Loucy (cell line): ENCODE measurements at regions not wholly inside any gene's neighbourhood (a gene's known extent, or its start where the extent isn't known, plus 50 kb on each side); places are given as distances from the start of the nearest gene placed in this dataset.

Experiments used
- EZH2phosphoT487 ChIP-seq: fragments of 200-600 bp; IDR thresholded peaks from 2 replicates; pipeline ENCODE4 v1.6.1; 2018; ENCODE audit warnings: antibody characterized with exemption, mild to moderate bottlenecking, moderate library complexity, borderline replicate concordance
- TF ChIP-seq, protein P1 (sequence below): fragments of 200-600 bp; sonication (generic); conservative IDR thresholded peaks from 2 replicates; pipeline ENCODE4 v1.5.1; 2014; ENCODE audit warnings: mild to moderate bottlenecking, antibody characterized with exemption, low read length

DNA sequence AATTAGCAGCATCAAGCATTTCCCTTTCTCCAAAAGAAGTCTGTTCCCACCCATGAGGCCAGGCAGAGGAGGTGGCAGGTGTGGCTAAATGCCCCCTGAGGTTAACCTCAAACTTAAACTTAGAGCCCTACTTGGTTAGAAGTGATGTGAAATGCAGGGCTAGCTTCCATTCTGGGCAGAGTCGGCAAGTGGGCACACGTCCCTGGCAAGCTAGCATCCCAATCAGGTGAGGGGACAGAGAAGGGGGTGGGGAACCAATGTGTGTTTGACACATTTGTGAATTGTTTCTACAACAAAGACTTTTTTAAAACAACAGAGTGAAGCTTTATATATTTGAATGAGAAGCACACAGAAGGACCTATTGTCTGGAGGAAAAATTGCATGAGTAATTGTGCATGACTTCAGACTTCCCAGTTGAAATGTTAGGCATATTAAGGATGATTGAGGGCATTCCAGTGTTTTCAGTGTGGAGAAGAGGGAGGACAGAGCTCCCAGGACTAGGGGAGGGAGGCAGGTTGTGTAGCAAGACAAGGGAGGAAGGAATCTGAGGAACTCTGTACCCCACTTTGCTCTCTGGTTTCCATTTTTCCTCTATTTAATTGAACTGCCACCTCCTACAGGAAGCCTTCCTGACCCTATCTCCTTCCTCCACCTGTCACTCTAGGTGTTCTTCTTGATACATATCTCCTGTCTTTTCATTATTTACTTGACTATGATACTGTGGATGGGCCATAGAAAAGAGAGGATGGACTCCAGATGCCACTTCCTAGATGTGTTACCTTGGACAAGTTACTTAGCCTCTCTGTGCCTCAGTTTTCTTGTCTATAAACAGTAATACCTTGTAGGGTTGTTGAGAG, 83.3 kb upstream of the PICALM start:
- TF ChIP-seq, protein P1, sequence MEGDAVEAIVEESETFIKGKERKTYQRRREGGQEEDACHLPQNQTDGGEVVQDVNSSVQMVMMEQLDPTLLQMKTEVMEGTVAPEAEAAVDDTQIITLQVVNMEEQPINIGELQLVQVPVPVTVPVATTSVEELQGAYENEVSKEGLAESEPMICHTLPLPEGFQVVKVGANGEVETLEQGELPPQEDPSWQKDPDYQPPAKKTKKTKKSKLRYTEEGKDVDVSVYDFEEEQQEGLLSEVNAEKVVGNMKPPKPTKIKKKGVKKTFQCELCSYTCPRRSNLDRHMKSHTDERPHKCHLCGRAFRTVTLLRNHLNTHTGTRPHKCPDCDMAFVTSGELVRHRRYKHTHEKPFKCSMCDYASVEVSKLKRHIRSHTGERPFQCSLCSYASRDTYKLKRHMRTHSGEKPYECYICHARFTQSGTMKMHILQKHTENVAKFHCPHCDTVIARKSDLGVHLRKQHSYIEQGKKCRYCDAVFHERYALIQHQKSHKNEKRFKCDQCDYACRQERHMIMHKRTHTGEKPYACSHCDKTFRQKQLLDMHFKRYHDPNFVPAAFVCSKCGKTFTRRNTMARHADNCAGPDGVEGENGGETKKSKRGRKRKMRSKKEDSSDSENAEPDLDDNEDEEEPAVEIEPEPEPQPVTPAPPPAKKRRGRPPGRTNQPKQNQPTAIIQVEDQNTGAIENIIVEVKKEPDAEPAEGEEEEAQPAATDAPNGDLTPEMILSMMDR = no peak
- no peak for TF ChIP-seq EZH2phosphoT487
